NCI-H1105 (cell line): ENCODE measurements at regions not wholly inside any gene's neighbourhood (a gene's known extent, or its start where the extent isn't known, plus 50 kb on each side); places are given as distances from the start of the nearest gene placed in this dataset.

Source experiments
- DNase-seq: peaks from one replicate; lab custom pipeline; 2025; lab: John Stamatoyannopoulos, UW

DNA sequence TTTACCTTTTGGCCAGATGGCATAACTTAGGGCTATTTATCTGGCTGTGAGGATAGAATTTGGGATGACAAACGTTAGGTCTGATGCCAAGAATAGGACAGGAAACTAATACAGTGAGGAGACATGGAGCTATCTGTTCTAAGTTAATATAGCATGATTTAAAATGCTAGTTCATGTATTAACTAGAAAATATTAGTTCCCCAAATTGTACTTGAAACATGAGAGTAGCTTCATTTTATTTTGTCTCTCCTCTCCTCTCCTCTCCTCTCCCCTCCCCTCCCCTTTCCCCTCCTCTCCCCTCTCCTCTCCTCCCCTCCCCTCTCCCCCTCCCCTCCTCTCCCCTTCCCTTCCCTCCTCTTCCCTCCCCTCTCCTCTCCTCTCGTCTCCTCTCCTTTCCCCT is 101.1 kb upstream of the MYO16 start:
- DNase-seq, result no peak

DNA sequence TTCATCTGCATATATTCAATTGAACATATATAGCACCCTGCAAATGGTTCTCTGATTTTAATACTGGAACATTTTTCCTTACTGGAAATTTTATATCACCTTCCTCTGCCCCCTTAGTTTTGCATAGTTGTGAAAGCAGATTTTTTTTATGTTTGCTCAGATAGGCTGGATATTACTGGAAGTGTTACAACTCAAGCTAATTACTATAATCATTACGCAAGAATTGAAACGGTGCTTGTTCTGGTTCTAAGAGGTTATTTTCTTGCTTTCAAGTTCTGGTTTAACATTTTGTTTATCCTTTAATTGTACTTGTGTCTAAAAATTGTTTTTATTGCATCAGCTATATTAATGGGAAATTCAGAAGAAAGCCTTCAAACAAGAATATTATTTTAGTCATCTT is 95.6 kb upstream of the MYO16 start:
- DNase-seq, result no peak

DNA sequence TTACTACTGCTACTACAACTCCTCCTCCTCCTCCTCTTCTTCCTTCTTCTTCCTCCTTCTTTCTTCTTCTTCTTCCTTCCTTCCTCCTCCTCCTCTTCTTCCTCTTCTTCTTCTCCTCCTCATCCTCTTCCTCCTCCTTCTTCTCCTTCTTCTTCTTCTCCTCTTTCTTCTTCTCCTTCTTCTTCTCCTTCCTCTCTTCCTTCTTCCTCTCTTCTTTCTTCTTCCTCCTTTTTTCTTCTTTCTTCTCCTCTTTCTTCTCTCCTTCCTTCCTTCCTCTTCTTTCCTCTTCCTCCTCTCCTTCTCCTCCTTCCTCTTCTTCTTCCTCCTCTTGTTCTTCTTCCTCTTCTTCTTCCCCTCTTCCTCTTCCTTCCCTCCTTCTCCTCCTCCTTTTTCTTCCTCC is 94.7 kb upstream of the MYO16 start:
- DNase-seq, result no peak

DNA sequence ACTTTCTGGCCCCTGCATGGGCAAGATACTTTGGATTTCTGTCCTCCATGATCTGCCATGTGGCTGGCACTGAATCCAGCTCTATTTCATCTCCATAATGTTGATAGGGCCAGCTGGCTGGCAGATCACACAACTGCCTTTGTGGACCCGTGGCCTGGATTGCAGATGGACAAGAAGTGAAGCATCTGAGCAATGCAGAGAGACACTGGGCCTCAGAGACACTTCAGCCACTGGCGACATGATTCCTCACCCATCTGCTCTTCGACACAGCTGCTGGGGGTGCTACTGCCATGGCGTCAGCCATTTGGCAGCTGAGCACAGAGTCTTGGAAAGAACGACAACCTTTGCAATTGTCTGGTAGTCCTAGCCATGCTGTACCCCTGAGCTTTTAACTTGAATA is 79.5 kb upstream of the MYO16 start:
- DNase-seq, result no peak

DNA sequence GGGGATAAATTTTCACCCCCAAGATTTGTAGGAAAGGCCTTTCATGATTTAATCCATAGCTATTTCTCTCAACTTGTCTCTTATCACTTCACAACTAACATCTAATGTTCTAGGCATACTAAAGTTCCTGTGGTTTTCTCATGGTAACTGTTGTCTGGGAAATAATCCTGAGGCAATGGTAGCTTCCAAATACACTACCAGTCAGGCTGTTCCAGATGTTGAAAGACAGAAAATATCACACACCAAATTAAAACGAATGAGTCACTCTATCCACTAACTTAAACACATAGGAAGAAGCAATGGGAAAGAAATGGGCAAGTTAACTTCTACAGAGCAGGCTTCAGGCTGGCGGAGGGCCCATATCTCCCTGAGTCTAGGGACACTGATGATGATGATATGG is 77.7 kb upstream of the MYO16 start:
- DNase-seq, result no peak

DNA sequence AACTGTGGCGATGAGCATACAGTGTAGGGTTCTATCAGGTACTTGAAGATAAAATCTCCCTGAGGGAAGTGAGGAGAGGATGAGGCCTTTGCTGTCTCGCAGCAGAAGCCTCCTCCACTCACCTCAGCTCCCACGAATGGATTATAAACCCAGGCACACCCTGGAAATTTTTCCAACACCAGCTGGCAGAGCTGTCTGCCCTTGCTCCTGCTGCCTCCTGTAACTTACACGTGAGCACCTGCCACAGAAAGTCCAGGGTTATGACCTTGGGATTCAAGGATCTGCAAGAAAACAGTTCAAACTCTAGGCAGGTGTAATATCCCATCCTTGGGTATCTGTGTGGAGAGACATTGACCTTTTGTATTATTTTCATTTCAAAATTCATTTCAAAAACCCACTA is 70.9 kb upstream of the MYO16 start:
- no peak for DNase-seq

DNA sequence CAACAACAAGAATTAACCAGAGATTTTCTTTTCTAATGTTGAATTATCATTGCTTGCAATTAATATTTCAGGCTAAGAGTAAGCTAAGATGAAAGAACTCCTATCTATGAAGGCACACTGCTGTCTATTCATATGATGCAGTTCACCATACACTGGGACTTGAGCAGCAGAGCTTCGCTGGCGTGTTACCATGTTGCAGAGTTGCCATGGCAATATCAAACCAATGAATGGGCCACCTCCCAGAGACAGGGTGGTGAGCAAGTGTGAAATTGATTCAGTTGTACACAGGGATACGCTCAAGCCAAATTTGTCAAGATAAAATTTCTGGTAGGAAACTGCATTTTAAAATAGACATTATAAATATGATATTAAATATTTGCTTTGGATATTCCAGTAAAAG is 69.3 kb upstream of the MYO16 start:
- peak; percentile 89 for DNase-seq

DNA sequence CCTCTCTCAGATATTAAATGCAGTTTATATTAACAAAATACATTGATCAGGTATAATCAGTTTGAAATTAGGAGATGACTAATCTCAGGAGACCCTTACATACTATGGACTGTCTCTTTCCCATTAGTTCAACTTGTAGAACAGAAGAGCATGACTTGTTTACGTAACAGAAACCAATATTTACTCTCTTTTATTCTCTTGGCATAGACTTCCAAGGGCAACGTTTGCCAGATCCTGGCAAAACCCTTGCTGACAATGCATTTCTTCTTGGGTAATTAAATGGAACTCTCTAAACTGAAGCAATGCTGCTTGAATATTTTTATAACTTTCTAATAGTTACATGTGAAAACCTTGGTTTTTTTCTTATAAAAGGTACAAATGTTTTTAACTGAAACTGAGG is 68.3 kb upstream of the MYO16 start:
- DNase-seq, result peak; percentile 89

DNA sequence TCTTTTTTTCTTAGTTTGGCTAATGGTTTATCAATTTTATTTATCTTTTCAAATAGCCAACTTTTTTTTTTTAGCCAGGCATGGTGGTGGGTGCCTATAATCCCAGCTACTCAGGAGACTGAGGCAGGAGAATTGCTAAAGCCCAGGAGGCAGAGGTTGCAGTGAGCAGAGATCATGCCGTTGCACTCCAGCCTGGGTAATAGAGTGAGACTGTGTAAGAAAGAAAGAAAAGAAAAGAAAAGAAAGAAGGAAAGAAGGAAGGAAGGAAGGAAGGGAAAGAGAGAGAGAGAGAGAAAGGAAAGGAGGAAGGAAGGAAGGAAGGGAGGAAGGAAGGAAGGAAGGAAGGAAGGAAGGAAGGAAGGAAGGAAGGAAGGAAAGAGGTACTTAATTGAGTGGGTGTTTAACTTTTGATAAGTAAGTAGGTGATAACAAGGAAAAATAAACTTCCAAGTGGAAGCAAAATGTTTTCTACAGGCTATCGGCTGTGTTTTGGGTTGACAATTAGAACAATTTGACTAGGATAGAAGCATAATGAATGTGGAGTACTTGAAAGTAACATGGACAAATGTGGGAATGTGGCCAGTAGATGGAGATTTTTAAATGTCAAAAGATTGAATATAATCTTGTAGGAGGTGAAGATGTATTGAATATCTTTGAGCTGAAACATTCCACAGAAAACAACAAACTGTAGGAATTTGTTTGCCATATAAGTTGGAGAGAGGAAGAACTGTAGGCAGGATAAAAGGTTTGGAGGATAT is 62.8 kb upstream of the MYO16 start:
- DNase-seq, result no peak

DNA sequence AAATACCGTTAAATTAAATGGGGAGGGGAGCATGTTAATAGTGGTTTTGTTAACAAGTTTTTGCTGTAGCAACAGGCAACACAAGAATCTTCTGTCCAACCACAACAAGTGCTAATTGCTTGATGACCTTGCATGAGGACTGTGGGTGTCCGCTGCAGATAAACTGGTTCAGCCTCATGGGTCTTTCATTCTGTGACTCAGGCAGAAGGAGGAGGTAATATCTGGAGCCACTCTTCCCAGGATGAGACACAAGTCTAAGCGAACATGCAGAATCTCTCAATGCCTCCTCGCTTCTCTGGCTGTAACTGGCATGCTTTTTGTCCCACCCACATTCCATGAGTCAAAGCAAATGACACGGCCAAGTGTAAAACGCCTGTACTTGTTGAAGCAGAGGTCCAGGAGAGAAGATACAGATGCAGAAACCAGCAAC is 56.6 kb upstream of the MYO16 start:
- no peak for DNase-seq

DNA sequence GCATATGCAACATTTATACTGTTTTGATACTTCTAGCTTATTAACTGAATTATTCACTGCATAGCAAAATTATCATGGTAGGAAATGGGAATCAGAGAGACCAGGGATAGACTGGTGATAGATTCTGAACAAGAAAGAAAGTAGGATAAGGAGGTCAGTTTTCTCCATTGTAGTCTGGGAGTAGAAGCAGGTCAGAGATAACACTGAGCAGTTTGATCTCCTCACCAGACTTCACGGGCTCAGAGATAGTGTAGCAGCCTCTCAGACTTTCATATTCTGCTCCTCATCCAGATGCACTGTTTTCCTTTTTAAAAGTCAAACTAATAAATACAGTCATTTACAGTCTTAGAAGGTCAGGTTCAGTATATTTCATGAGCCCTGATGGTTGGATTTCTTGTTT is 56.0 kb upstream of the MYO16 start:
- DNase-seq, result no peak

DNA sequence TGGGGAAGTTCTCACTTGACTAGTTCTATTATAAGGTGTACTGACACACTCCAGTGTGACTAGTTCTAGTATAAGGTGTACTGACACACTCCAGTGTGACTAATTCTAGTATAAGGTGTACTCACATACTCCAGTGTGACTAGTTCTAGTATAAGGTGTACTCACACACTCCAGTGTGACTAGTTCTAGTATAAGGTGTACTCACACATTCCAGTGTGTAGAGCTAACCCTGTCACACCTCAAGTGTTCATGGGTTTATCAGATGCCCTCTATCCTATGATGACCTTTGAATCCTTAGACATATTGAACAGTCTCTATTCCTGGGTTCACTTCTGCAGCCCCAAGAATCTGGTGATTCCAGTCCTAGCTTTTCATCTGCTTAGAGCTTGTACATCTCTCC is 54.6 kb upstream of the MYO16 start:
- no peak for DNase-seq

DNA sequence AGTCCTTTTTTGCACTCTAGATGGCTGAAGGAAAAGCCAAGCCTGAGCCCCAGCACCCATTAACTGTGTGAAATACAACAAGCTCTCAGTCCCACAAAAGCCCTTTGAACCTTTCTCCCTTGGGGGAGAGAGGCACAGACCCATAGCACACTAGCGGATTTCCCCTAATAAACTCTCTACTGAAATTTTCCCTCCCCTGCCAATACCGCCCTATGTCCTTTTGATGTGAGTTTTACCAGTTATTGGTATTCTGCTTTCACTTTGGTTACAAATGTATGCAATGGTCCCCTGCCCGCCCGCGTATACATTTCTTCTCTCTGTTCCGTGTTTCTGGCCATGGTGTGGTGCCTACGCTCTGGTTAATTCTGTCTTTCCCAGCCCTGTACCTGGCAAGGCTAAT is 54.0 kb upstream of the MYO16 start:
- DNase-seq, result no peak
